Retinal pigment epithelial cell (primary cell): ENCODE measurements at regions not wholly inside any gene's neighbourhood (a gene's known extent, or its start where the extent isn't known, plus 50 kb on each side); places are given as distances from the start of the nearest gene placed in this dataset.

Experiments
- DNase-seq: peaks from one replicate; pipeline ENCODE4 v3.0.0-alpha.2; 2010; ENCODE audit warnings: low read depth
- H3K4me3 ChIP-seq: 2 replicates; pipeline ENCODE4 v1.5.1; 2011; ENCODE audit warnings: mild to moderate bottlenecking, low read length, control low read depth, moderate library complexity
- CTCF ChIP-seq: conservative IDR thresholded peaks from 2 replicates; pipeline ENCODE4 v1.5.1; 2011; ENCODE audit warnings: low read depth, low read length, control low read depth, inconsistent platforms

- TF ChIP-seq CTCF: no peak
- H3K4me3 ChIP-seq: no peak overlapping the region
- peak; percentile 43 for DNase-seq
These were observed 128.2 kb downstream of the AKR1D1 start for GRCh38 chr7:138204285-138204981.

- no peak for DNase-seq
- no peak overlapping the region for H3K4me3 ChIP-seq
- TF ChIP-seq CTCF: no peak
These were observed 128.7 kb downstream of the AKR1D1 start for GRCh38 chr7:138204982-138205298.

GRCh38 chr7:138205614-138206150 is 129.4 kb downstream of the AKR1D1 start:
- no peak for TF ChIP-seq CTCF
- DNase-seq: no peak

GRCh38 chr7:138207555-138207971 is 131.3 kb downstream of the AKR1D1 start:
- TF ChIP-seq CTCF: no peak
- DNase-seq: no peak
- no peak overlapping the region for H3K4me3 ChIP-seq

More at GRCh38 chr7:138205614-138206150, 129.4 kb downstream of the AKR1D1 start:
- H3K4me3 ChIP-seq: no peak overlapping the region

GRCh38 chr7:138208142-138208570 is 131.9 kb downstream of the AKR1D1 start:
- DNase-seq: no peak
- H3K4me3 ChIP-seq: no peak overlapping the region
- TF ChIP-seq CTCF: no peak

GRCh38 chr7:138208864-138209263 is 132.6 kb downstream of the AKR1D1 start:
- H3K4me3 ChIP-seq: no peak overlapping the region
- TF ChIP-seq CTCF: no peak
- no peak for DNase-seq

- no peak for DNase-seq
- TF ChIP-seq CTCF: no peak
- no peak overlapping the region for H3K4me3 ChIP-seq
These were observed 136.1 kb downstream of the AKR1D1 start for GRCh38 chr7:138212314-138212713.
